ENCODE measurements at regions not wholly inside any gene's neighbourhood (a gene's known extent, or its start where the extent isn't known, plus 50 kb on each side); places are given as distances from the start of the nearest gene placed in this dataset.

DNA sequence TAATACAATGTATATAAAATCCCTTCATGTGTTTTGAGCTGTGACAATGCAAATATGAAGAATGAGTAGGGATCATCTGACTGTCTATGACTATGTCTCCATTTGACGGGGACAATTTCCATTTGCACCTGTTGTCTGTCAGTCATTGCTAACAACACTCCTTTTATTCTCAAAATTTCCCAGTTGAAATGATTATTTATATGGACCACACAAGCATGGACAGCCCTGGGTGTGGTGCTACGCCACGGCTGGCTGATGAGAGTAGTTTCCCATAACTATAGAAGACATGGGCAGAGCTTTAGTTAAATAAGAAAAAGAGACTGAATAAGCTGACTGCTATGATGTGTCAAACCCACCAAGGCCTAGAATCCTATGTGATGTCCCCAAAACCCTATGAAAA lies 135.8 kb downstream of the MAP3K21 start:
- TF ChIP-seq, protein P1, sequence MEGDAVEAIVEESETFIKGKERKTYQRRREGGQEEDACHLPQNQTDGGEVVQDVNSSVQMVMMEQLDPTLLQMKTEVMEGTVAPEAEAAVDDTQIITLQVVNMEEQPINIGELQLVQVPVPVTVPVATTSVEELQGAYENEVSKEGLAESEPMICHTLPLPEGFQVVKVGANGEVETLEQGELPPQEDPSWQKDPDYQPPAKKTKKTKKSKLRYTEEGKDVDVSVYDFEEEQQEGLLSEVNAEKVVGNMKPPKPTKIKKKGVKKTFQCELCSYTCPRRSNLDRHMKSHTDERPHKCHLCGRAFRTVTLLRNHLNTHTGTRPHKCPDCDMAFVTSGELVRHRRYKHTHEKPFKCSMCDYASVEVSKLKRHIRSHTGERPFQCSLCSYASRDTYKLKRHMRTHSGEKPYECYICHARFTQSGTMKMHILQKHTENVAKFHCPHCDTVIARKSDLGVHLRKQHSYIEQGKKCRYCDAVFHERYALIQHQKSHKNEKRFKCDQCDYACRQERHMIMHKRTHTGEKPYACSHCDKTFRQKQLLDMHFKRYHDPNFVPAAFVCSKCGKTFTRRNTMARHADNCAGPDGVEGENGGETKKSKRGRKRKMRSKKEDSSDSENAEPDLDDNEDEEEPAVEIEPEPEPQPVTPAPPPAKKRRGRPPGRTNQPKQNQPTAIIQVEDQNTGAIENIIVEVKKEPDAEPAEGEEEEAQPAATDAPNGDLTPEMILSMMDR (IDR thresholded peaks at IDR 0.05; ENCODE audit: low read length) = no peak
- TF ChIP-seq EZH2 (optimal IDR thresholded peaks at IDR 0.05; ENCODE audit: low read depth, low read length) = no peak
- no peak for TF ChIP-seq EZH2phosphoT487 (IDR thresholded peaks at IDR 0.05; ENCODE audit: low read length)

All from MM.1S (cell line).